ENCODE measurements at regions not wholly inside any gene's neighbourhood (a gene's known extent, or its start where the extent isn't known, plus 50 kb on each side); places are given as distances from the start of the nearest gene placed in this dataset.

DNA sequence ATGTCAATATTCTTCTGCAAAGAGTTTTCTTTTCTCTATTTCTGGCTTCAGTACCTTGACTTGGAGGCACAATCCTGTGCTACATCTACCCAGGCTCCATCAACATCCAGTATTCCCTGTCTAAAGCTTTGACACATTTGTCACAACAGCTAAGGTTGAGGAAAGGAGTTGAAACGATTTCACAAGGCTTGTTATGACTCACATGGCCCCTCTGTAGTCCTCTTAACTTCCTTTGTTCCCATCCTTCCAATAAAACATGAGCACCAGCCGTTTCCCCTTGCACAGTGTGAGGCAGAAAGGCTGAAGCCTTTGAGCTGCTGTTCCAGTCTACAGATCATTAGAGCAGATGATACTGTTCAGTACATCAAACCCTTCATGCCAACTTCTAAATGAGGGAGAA, 163.0 kb upstream of the TMCO5A start:
- DNase-seq (ENCODE audit: insufficient read length) (no peak), FAIRE-seq (no peak)
- no peak for TF ChIP-seq POLR2A (IDR thresholded peaks at IDR 0.05; ENCODE audit: low read depth, low read length)
- TF ChIP-seq TAF1 (IDR thresholded peaks at IDR 0.05; ENCODE audit: borderline replicate concordance, low read depth, low read length), result no peak
- no peak for TF ChIP-seq POLR2AphosphoS5 (IDR thresholded peaks at IDR 0.05; ENCODE audit: low read depth, low read length)

DNA sequence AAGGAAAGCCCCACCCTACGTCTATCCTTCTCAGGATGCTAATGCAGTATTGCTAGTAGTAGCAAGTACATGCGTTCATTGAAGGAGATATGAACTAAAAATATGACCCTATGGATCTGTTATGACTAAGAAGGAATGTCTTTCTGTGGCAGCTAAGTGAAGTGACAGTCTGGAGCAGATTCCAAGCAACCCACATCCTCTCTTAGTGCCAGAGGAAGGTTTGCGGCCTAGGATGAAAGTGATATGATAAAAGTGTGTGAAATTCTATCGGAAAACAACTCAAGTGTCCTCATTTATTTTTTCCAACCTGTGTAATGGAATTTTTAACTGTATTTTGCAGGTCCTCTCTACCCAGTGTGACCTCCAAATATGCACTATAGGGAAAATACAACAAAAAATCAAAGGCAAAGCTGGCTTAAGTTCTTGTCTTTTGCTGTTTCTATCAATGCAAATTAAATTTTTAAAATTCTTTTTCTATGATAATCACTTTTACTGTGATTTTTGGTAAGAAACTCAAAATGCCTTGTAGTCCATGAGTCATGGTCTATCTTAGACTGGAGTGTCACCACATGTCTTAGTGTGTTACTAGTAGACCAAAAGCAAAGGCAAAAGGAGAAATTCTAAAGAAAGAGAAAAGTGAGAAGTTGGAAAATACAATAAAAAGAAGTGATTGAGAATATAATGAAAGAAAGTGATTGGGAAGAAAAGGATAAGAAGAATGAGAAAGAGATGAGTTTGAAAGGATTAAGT, 161.2 kb upstream of the TMCO5A start:
- FAIRE-seq (no peak), DNase-seq (ENCODE audit: insufficient read length) (no peak)
- no peak for TF ChIP-seq POLR2A (IDR thresholded peaks at IDR 0.05; ENCODE audit: low read depth, low read length)
- TF ChIP-seq POLR2AphosphoS5 (IDR thresholded peaks at IDR 0.05; ENCODE audit: low read depth, low read length), result no peak
- no peak for TF ChIP-seq TAF1 (IDR thresholded peaks at IDR 0.05; ENCODE audit: borderline replicate concordance, low read depth, low read length)

GRCh38 chr15:37774961-37775360, 159.5 kb upstream of the TMCO5A start:
- DNase-seq (ENCODE audit: insufficient read length) (no peak), FAIRE-seq (no peak)
- TF ChIP-seq POLR2A (IDR thresholded peaks at IDR 0.05; ENCODE audit: low read depth, low read length) (no peak), TAF1 (IDR thresholded peaks at IDR 0.05; ENCODE audit: borderline replicate concordance, low read depth, low read length) (no peak), POLR2AphosphoS5 (IDR thresholded peaks at IDR 0.05; ENCODE audit: low read depth, low read length) (no peak)

DNA sequence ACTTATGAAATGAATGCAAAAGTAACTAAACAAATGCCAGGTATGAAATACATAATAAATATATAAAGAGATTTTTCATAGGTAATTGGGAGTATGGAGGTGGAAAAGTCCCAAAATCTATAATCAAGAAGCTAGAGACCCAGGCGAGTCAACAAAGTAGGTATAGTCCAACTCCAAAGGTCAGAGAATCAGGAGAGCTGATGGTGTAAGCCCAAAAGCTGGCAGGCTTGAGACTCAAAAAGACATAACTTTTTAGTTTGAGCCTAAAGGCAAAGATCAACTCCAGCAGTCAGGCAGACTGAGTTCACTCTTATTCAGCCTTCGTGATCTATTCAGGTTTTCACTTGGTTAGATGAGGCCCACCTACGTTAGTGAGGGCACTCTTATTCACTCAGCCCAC, 157.4 kb upstream of the TMCO5A start:
- FAIRE-seq, result no peak
- no peak for DNase-seq (ENCODE audit: insufficient read length)
- no peak for TF ChIP-seq POLR2AphosphoS5 (IDR thresholded peaks at IDR 0.05; ENCODE audit: low read depth, low read length)
- TF ChIP-seq POLR2A (IDR thresholded peaks at IDR 0.05; ENCODE audit: low read depth, low read length), result no peak
- no peak for TF ChIP-seq TAF1 (IDR thresholded peaks at IDR 0.05; ENCODE audit: borderline replicate concordance, low read depth, low read length)

GRCh38 chr15:37783290-37783689, 151.2 kb upstream of the TMCO5A start:
- TF ChIP-seq POLR2A (IDR thresholded peaks at IDR 0.05; ENCODE audit: low read depth, low read length) (no peak), TAF1 (IDR thresholded peaks at IDR 0.05; ENCODE audit: borderline replicate concordance, low read depth, low read length) (no peak), POLR2AphosphoS5 (IDR thresholded peaks at IDR 0.05; ENCODE audit: low read depth, low read length) (no peak)
- no peak for DNase-seq (ENCODE audit: insufficient read length)
- FAIRE-seq, result no peak

DNA sequence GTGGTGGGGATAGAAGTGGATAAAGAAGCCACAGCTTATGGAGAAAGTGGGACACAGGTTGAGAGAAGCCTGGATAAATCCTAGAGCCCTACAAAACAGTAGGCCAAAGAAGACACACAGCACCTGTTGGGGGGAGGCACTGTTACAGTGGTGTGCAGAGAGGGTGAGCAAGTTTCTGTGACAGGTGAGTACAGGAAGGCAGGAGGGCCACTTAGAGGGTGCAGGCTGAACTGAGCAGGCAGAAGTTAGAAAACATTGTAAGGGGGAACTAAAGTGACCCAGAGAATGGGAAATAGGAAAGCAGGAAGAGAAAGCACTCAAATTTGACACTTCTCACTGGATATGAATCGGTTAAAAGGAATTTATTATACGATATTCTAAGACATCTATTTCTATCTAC, 146.1 kb upstream of the TMCO5A start:
- FAIRE-seq (no peak), DNase-seq (ENCODE audit: insufficient read length) (no peak)
- TF ChIP-seq TAF1 (IDR thresholded peaks at IDR 0.05; ENCODE audit: borderline replicate concordance, low read depth, low read length), result no peak
- no peak for TF ChIP-seq POLR2AphosphoS5 (IDR thresholded peaks at IDR 0.05; ENCODE audit: low read depth, low read length)
- TF ChIP-seq POLR2A (IDR thresholded peaks at IDR 0.05; ENCODE audit: low read depth, low read length), result no peak

- no peak for DNase-seq (ENCODE audit: insufficient read length)
- FAIRE-seq, result no peak
- TF ChIP-seq POLR2AphosphoS5 (IDR thresholded peaks at IDR 0.05; ENCODE audit: low read depth, low read length), result no peak
- TF ChIP-seq POLR2A (IDR thresholded peaks at IDR 0.05; ENCODE audit: low read depth, low read length), result no peak
- no peak for TF ChIP-seq TAF1 (IDR thresholded peaks at IDR 0.05; ENCODE audit: borderline replicate concordance, low read depth, low read length)
Observed at GRCh38 chr15:37788767-37789396, 145.6 kb upstream of the TMCO5A start.

- FAIRE-seq (no peak), DNase-seq (ENCODE audit: insufficient read length) (no peak)
- no peak for TF ChIP-seq POLR2AphosphoS5 (IDR thresholded peaks at IDR 0.05; ENCODE audit: low read depth, low read length)
- no peak for TF ChIP-seq POLR2A (IDR thresholded peaks at IDR 0.05; ENCODE audit: low read depth, low read length)
- no peak for TF ChIP-seq TAF1 (IDR thresholded peaks at IDR 0.05; ENCODE audit: borderline replicate concordance, low read depth, low read length)
Observed at GRCh38 chr15:37789397-37789786, 145.0 kb upstream of the TMCO5A start.

DNA sequence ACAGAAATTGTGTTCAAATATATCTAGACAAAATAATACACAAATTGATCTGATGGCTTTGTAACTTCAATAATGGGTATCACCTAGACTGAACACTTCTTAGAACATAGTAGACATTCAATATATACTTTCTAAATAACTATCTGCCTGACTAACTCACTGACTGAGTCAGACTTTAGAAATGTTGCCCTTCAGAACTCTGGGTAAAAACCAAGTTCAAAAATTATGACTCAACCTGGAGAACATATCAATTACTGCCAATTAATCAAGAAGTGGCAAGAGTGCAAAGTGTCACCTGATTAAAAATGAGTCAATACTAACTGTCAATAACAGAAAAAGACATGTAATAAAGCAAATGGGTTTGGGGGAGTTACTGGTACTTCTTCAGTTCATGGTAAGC, 144.6 kb upstream of the TMCO5A start:
- DNase-seq (ENCODE audit: insufficient read length), result no peak
- TF ChIP-seq TAF1 (IDR thresholded peaks at IDR 0.05; ENCODE audit: borderline replicate concordance, low read depth, low read length), result no peak
- TF ChIP-seq POLR2AphosphoS5 (IDR thresholded peaks at IDR 0.05; ENCODE audit: low read depth, low read length), result no peak
- no peak for TF ChIP-seq POLR2A (IDR thresholded peaks at IDR 0.05; ENCODE audit: low read depth, low read length)
- FAIRE-seq, result no peak

DNA sequence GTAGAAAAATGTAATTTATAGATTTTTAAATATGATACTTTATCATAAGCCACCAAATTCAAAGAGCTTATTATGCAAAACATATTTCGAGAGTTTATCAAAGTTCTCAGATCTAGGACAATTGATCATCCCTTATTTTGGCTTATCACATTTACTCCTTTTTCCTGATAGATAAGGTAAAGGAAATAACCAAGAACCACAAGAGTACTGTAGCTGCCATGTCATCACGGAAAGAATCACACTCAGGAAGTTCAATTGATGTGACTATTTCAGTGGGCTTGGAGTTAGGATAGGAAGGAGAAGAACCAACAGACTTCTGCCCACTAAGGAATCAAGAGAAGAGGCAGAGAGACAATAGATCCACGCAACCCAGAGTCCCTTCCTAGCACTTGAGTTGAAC, 142.7 kb upstream of the TMCO5A start:
- FAIRE-seq, result no peak
- DNase-seq (ENCODE audit: insufficient read length), result no peak
- TF ChIP-seq TAF1 (IDR thresholded peaks at IDR 0.05; ENCODE audit: borderline replicate concordance, low read depth, low read length) (no peak), POLR2AphosphoS5 (IDR thresholded peaks at IDR 0.05; ENCODE audit: low read depth, low read length) (no peak), POLR2A (IDR thresholded peaks at IDR 0.05; ENCODE audit: low read depth, low read length) (no peak)

GRCh38 chr15:37792351-37792750, 142.1 kb upstream of the TMCO5A start:
- FAIRE-seq (no peak), DNase-seq (ENCODE audit: insufficient read length) (no peak)
- TF ChIP-seq POLR2AphosphoS5 (IDR thresholded peaks at IDR 0.05; ENCODE audit: low read depth, low read length) (no peak), POLR2A (IDR thresholded peaks at IDR 0.05; ENCODE audit: low read depth, low read length) (no peak), TAF1 (IDR thresholded peaks at IDR 0.05; ENCODE audit: borderline replicate concordance, low read depth, low read length) (no peak)

GRCh38 chr15:37793851-37794250, 140.6 kb upstream of the TMCO5A start:
- FAIRE-seq (no peak), DNase-seq (ENCODE audit: insufficient read length) (no peak)
- no peak for TF ChIP-seq POLR2A (IDR thresholded peaks at IDR 0.05; ENCODE audit: low read depth, low read length)
- no peak for TF ChIP-seq POLR2AphosphoS5 (IDR thresholded peaks at IDR 0.05; ENCODE audit: low read depth, low read length)
- TF ChIP-seq TAF1 (IDR thresholded peaks at IDR 0.05; ENCODE audit: borderline replicate concordance, low read depth, low read length), result no peak
